ENCODE measurements at regions not wholly inside any gene's neighbourhood (a gene's known extent, or its start where the extent isn't known, plus 50 kb on each side); places are given as distances from the start of the nearest gene placed in this dataset.

GRCh38 chr16:86895606-86896005 lies 317.3 kb downstream of the FOXL1 start:
- no peak for TF ChIP-seq CTCF (IDR thresholded peaks at IDR 0.05)
- TF ChIP-seq POLR2A (IDR thresholded peaks at IDR 0.05) = no peak

All from heart left ventricle (tissue), 13 donors.